GM12872 (cell line): ENCODE measurements at regions not wholly inside any gene's neighbourhood (a gene's known extent, or its start where the extent isn't known, plus 50 kb on each side); places are given as distances from the start of the nearest gene placed in this dataset.

Experiments used
- TF ChIP-seq, protein P1 (sequence below): IDR thresholded peaks from 3 replicates; pipeline ENCODE4 v1.5.1; 2011; ENCODE audit warnings: low read depth, mild to moderate bottlenecking, low read length, moderate library complexity; ENCODE audit not compliant: insufficient read depth

DNA sequence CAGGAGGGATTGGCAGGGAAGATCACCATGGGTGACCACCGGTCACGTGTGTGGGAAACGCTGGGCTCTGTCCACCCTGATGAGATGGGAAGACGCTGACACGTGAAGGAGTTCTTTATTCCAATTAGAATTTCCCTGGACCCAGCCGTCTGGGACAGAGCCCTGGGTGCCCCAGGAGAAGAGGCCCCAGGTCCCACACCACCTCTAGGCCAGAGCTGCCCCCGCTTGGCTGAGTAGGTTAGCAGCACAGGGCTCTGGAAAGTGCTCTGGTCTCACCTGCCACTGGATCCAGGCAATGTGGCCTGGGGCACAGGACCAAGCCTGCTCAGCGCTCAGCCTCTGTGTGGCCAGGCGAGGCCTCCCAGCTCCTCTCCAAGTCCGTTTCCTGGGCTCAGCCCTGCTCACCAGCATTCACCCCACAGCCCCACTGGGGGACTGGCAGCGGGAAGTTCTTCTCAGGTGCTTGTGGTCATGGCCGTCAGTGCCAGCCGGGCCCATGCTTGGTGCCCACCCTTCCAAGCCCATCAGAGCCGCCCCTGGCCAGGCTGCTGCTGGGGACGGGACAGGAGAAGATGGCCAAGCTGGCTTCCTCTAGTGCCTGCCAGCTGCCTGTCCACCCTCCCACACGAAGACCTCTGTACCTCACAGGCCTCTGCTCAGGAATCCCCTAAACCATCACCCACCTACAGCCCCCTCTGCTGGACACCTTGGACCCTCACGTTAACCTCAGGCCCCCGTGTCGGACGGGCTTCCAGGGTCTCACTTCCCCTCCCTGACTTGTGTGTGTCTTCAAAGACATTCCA is 62.5 kb upstream of the FGF3 start:
- TF ChIP-seq, protein P1, sequence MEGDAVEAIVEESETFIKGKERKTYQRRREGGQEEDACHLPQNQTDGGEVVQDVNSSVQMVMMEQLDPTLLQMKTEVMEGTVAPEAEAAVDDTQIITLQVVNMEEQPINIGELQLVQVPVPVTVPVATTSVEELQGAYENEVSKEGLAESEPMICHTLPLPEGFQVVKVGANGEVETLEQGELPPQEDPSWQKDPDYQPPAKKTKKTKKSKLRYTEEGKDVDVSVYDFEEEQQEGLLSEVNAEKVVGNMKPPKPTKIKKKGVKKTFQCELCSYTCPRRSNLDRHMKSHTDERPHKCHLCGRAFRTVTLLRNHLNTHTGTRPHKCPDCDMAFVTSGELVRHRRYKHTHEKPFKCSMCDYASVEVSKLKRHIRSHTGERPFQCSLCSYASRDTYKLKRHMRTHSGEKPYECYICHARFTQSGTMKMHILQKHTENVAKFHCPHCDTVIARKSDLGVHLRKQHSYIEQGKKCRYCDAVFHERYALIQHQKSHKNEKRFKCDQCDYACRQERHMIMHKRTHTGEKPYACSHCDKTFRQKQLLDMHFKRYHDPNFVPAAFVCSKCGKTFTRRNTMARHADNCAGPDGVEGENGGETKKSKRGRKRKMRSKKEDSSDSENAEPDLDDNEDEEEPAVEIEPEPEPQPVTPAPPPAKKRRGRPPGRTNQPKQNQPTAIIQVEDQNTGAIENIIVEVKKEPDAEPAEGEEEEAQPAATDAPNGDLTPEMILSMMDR: no peak

DNA sequence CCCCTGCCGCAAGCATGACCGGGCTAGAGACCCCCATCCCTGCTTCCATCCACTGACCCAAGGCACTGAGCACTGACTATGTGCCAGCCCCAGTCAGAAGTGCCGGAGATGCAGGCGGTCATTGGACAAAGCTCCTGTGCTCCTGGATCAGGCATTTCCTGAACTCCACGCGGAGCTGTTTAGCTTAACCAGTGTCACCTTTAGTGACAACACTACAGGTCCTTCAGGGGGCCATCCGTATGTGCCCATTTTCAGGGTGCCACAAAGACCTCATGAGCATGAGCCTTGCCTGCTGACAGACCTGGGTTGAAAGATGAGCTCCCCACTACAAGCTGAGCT is 63.0 kb upstream of the FGF3 start:
- TF ChIP-seq, protein P1: no peak

DNA sequence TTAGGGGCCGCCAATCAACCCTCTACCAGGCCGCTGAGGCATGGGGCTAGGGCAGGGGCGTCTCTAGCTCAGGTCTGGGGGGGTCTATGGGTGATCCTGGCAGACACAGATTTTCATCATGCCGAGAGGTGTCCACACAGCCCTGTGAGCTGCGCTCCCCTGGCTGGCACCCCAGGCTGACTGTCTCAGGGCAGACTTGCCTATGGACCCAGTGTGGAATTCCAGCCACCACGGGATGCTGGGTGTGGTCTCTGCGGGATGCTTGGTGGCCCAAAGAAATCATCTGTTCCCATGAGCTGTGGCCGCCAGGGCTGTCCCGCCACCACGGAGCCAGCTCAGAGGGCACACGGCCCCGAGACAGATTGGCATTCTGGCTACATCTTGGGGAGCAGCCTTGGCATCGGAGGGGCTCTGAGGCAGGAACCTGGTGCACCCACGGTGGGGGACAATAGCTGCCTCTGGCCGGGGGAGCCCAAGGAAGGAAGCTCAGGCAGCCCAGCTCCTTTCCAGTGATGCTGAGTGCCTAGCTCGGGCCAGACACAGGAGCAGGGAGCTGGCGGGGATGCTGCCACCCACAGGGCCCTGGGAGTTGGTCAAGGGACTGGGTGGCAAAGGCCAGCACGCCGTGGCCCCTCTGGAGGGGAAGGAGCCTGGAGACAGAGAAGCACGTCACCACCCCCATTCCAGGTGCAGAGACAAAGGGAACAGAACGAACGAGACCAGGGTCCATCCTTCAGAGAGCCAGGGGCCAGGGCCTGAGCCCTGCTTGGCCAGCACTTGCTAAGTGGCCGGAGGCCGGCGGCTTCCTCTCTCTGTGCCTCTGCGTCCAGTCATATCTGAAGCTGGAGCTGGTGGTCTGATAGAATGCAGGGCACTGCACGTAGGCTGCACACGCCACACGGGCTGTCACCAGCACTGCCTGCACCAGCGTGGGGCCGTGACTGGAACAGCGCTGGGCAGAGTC is 64.4 kb upstream of the FGF3 start:
- TF ChIP-seq, protein P1: no peak

DNA sequence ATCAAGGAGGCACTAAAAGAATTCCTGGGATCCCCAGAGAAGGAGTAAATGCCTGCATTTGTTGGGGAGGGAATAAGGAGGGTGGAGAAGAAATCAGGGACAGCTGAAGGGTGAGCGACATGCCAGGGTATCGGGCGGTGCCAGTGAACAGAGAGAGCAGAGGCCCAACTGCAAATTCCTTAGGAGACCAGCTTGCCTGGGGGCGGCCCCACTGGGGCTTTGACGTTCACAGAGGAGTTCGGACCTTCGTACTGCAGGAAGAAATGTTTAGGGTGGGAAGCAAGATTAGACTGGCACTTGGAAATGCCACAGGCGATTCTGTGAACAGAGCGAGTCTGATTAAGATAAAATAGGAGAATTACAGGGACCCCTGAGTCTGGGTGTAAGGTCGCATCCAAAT is 65.1 kb upstream of the FGF3 start:
- TF ChIP-seq, protein P1: no peak

DNA sequence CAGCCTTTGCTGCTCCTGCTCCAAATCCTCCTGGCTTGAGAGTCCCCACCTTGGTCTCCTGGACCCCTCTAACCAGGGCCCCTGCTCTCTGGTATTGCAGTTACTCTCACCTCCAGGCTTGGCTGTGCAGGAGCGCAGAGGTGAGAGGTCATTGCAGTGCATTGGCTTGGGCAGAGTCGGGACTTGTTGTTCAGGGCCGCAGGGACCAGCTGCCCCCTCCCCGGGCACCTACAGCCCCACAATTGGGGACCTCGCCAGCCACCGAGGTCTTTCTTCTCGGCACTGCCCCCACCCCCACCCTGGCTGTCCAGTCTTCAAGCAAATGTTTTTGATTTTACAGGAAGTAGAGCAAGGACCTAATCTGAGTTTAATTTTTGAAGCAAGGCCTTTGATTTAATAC is 65.5 kb upstream of the FGF3 start:
- TF ChIP-seq, protein P1: no peak

DNA sequence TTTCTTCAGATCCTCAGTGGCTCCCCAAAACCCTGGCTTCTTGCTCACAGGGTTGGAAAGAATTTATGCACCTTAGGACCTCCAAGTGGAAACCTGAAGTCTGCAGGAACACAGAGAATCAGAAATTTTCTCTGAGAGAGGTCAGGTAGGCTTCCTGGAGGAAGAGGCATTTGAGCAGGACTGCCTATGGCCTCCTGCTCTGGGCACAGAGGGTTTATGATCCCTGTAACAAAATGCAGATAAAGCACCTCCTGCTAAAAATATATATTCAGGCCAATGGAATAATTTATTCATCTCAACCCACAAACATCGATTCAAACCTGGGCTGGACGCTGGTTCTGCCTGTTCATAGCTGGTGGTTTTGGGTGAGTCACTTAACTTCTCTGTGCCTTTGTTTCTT is 68.1 kb upstream of the FGF3 start:
- TF ChIP-seq, protein P1: no peak

DNA sequence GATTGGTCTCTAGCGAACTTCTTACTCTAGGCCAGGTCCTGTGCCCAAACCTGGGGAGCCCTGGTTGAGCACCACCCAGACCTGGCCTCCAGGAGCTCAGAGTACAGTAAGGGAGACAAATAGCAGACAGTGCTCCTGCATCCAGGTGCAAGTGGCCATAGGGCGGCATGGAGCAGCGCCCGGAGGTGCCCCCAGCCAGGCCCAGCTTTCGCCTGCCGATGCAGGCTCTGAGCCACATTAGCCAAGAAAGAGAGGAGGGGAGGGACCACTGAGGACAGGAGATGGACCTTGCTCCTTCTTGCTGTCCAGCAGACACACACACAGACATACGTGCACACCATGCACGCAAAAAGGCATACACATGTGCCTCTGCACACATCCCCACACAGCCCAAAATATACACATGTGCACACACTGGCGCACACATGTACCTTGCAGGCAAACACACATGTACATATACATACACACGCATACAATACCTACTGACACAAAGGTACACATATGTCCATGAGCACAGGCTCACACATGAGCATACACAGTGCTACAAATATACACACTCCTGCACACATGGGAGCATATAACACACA is 68.7 kb upstream of the FGF3 start:
- TF ChIP-seq, protein P1: no peak
